ENCODE measurements at regions not wholly inside any gene's neighbourhood (a gene's known extent, or its start where the extent isn't known, plus 50 kb on each side); places are given as distances from the start of the nearest gene placed in this dataset.

GRCh38 chr2:22062679-22063078, 938.9 kb downstream of the TDRD15 start:
- Histone ChIP-seq H3K4me1 (no peaks in the 10 kb centered on the region), H3K27ac (no peak overlapping the region), H3K4me2 (no peak overlapping the region), H3K9me3 (no peaks in the 10 kb centered on the region), H3K4me3 (no peak overlapping the region)
- CTCF ChIA-PET, result no interaction called here
- no peak for DNase-seq (ENCODE audit: low read depth in 1 of 2, low spot score in 1 of 2)
- POLR2A ChIA-PET, result no interaction called here
- 36% methylated on average over 4 of the region's 4 CpGs for WGBS (ENCODE audit: missing lambda C conversion rate)
- no peak for FAIRE-seq
- ATAC-seq, result no peak
- TF ChIP-seq FOSL2 (IDR thresholded peaks at IDR 0.05) (no peak), FOSL2 (CRISPR knock-in tag; IDR thresholded peaks at IDR 0.05) (no peak), JUN (IDR thresholded peaks at IDR 0.05) (no peak), RNF2 (IDR thresholded peaks at IDR 0.05; ENCODE audit: borderline replicate concordance, low read depth) (no peak), EHMT2 (IDR thresholded peaks at IDR 0.05; ENCODE audit: low read depth) (no peak), USF2 (IDR thresholded peaks at IDR 0.05) (no peak), HES2 (IDR thresholded peaks at IDR 0.05) (no peak), KDM1A (IDR thresholded peaks at IDR 0.05; ENCODE audit: low read depth) (no peak), GATA3 (IDR thresholded peaks at IDR 0.05; ENCODE audit: borderline replicate concordance) (no peak), KDM5A (IDR thresholded peaks at IDR 0.05) (no peak), TP53 (CRISPR knock-in tag; IDR thresholded peaks at IDR 0.05) (no peak), MYC (IDR thresholded peaks at IDR 0.05; ENCODE audit: borderline replicate concordance, low read length) (no peak), ESRRA (IDR thresholded peaks at IDR 0.05; ENCODE audit: borderline replicate concordance, low read length) (no peak)
- TF ChIP-seq, protein P1, sequence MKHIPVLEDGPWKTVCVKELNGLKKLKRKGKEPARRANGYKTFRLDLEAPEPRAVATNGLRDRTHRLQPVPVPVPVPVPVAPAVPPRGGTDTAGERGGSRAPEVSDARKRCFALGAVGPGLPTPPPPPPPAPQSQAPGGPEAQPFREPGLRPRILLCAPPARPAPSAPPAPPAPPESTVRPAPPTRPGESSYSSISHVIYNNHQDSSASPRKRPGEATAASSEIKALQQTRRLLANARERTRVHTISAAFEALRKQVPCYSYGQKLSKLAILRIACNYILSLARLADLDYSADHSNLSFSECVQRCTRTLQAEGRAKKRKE (CRISPR knock-in tag; IDR thresholded peaks at IDR 0.05; ENCODE audit: low read depth), result no peak
- TF ChIP-seq, protein P2, sequence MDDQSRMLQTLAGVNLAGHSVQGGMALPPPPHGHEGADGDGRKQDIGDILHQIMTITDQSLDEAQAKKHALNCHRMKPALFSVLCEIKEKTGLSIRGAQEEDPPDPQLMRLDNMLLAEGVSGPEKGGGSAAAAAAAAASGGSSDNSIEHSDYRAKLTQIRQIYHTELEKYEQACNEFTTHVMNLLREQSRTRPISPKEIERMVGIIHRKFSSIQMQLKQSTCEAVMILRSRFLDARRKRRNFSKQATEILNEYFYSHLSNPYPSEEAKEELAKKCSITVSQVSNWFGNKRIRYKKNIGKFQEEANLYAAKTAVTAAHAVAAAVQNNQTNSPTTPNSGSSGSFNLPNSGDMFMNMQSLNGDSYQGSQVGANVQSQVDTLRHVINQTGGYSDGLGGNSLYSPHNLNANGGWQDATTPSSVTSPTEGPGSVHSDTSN (IDR thresholded peaks at IDR 0.05), result no peak

GRCh38 chr2:22076454-22076853, 952.7 kb downstream of the TDRD15 start:
- no peaks in the 10 kb centered on the region for H3K9me3 ChIP-seq
- FAIRE-seq (no peak), ATAC-seq (no peak), DNase-seq (ENCODE audit: low read depth in 1 of 2, low spot score in 1 of 2) (no peak)
- ChIA-PET CTCF (no interaction called here), POLR2A (no interaction called here)
- H3K4me3 ChIP-seq, result no peak overlapping the region
- no peak overlapping the region for H3K4me2 ChIP-seq
- TF ChIP-seq USF2 (IDR thresholded peaks at IDR 0.05) (no peak), MAZ (IDR thresholded peaks at IDR 0.05; ENCODE audit: borderline replicate concordance, low read depth, low read length) (no peak), NFE2L2 (conservative IDR thresholded peaks at IDR 0.05; ENCODE audit: low read length) (peak; percentile 79), HEYL (CRISPR knock-in tag; IDR thresholded peaks at IDR 0.05) (no peak), MAFK (IDR thresholded peaks at IDR 0.05; ENCODE audit: partially characterized antibody) (peak; percentile 89)
- no peak overlapping the region for H3K27ac ChIP-seq
- H3K4me1 ChIP-seq, result no peaks in the 10 kb centered on the region
- 3% methylated on average over 1 of the region's 1 CpG for whole genome bisulfite sequencing (ENCODE audit: missing lambda C conversion rate)

- ChIA-PET POLR2A (no interaction called here), CTCF (no interaction called here)
- no peak for ATAC-seq
- DNase-seq (ENCODE audit: low read depth in 1 of 2, low spot score in 1 of 2), result no peak
- Histone ChIP-seq H3K27ac (no peak overlapping the region), H3K4me1 (no peaks in the 10 kb centered on the region), H3K9me3 (0 out of 3 replicates have a peak, but pooled peaks cover 2% of the 10 kb centered on the region), H3K4me3 (no peak overlapping the region), H3K4me2 (no peak overlapping the region)
- FAIRE-seq, result no peak
- TF ChIP-seq USF2 (IDR thresholded peaks at IDR 0.05) (no peak), FOXS1 (CRISPR knock-in tag; IDR thresholded peaks at IDR 0.05) (no peak), HDAC2 (IDR thresholded peaks at IDR 0.05) (no peak), POLR2AphosphoS2 (conservative IDR thresholded peaks at IDR 0.05; ENCODE audit: low read length) (no peak), HES2 (IDR thresholded peaks at IDR 0.05) (no peak), RARB (CRISPR knock-in tag; IDR thresholded peaks at IDR 0.05) (no peak), ZSCAN20 (CRISPR knock-in tag; IDR thresholded peaks at IDR 0.05) (no peak), SREBF2 (IDR thresholded peaks at IDR 0.05) (no peak), KDM1A (IDR thresholded peaks at IDR 0.05; ENCODE audit: low read depth) (no peak), ZFP36 (IDR thresholded peaks at IDR 0.05; ENCODE audit: borderline replicate concordance, partially characterized antibody) (no peak)
- TF ChIP-seq, protein P3, sequence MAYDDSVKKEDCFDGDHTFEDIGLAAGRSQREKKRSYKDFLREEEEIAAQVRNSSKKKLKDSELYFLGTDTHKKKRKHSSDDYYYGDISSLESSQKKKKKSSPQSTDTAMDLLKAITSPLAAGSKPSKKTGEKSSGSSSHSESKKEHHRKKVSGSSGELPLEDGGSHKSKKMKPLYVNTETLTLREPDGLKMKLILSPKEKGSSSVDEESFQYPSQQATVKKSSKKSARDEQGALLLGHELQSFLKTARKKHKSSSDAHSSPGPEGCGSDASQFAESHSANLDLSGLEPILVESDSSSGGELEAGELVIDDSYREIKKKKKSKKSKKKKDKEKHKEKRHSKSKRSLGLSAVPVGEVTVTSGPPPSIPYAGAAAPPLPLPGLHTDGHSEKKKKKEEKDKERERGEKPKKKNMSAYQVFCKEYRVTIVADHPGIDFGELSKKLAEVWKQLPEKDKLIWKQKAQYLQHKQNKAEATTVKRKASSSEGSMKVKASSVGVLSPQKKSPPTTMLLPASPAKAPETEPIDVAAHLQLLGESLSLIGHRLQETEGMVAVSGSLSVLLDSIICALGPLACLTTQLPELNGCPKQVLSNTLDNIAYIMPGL (CRISPR knock-in tag; IDR thresholded peaks at IDR 0.05; ENCODE audit: borderline replicate concordance), result no peak
- TF ChIP-seq, protein P4, sequence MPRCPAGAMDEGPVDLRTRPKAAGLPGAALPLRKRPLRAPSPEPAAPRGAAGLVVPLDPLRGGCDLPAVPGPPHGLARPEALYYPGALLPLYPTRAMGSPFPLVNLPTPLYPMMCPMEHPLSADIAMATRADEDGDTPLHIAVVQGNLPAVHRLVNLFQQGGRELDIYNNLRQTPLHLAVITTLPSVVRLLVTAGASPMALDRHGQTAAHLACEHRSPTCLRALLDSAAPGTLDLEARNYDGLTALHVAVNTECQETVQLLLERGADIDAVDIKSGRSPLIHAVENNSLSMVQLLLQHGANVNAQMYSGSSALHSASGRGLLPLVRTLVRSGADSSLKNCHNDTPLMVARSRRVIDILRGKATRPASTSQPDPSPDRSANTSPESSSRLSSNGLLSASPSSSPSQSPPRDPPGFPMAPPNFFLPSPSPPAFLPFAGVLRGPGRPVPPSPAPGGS (IDR thresholded peaks at IDR 0.05), result no peak
These were observed 954.9 kb downstream of the TDRD15 start for GRCh38 chr2:22078701-22079100.
